A549 (cell line): ENCODE measurements at regions not wholly inside any gene's neighbourhood (a gene's known extent, or its start where the extent isn't known, plus 50 kb on each side); places are given as distances from the start of the nearest gene placed in this dataset.

Experiments
- BCL3 ChIP-seq: fragments of >200 bp; sonication (Bioruptor Twin); formaldehyde crosslinking; IDR thresholded peaks from 3 replicates; pipeline ENCODE4 v1.6.1; 2016
- CTCF ChIP-seq: fragments of >200 bp; sonication (Bioruptor Twin); formaldehyde crosslinking; IDR thresholded peaks from 3 replicates; pipeline ENCODE4 v1.5.1; 2016
- JUN ChIP-seq, 2 experiments: fragments of >200 bp; sonication (Bioruptor Twin); formaldehyde crosslinking; IDR thresholded peaks; 2 replicates in 1 of 2; 3 replicates in 1 of 2; pipeline ENCODE4 v1.6.1; 2016 to 2017
- KDM5A ChIP-seq: fragments of 200-600 bp; sonication (generic); IDR thresholded peaks from 2 replicates; pipeline ENCODE4 v1.6.1; 2016; ENCODE audit warnings: antibody characterized with exemption, mild to moderate bottlenecking
- NR3C1 ChIP-seq: fragments of >200 bp; sonication (Bioruptor Twin); formaldehyde crosslinking; IDR thresholded peaks from 3 replicates; pipeline ENCODE4 v1.6.1; 2017
- POLR2A ChIP-seq: IDR thresholded peaks from 2 replicates; pipeline ENCODE4 v1.6.1; 2012; ENCODE audit warnings: mild to moderate bottlenecking, low read length
- RARB ChIP-seq: fragments of 250-450 bp; sonication (Bioruptor Pico); IDR thresholded peaks from 2 replicates; pipeline ENCODE4 v1.8.0; 2021; ENCODE audit warnings: mild to moderate bottlenecking, moderate library complexity
- RFX5 ChIP-seq: fragments of 450-650 bp; IDR thresholded peaks from 2 replicates; pipeline ENCODE4 v1.7.1; 2014; ENCODE audit warnings: antibody characterized with exemption, mild to moderate bottlenecking, moderate library complexity
- RNF2 ChIP-seq: fragments of 200-600 bp; sonication (generic); IDR thresholded peaks from 2 replicates; pipeline ENCODE4 v1.6.1; 2016; ENCODE audit warnings: low read depth, mild to moderate bottlenecking, antibody characterized with exemption, moderate library complexity, borderline replicate concordance
- ZNF302 ChIP-seq: fragments of 250-450 bp; sonication (Bioruptor Pico); IDR thresholded peaks from 2 replicates; pipeline ENCODE4 v1.9.0; 2021; ENCODE audit warnings: inconsistent platforms, mild to moderate bottlenecking, moderate library complexity
- TF ChIP-seq, protein P1 (sequence below): fragments of 150-350 bp; IDR thresholded peaks from 2 replicates; pipeline ENCODE4 v1.6.1; 2014; ENCODE audit warnings: low read depth, mild to moderate bottlenecking, low read length
- TF ChIP-seq, protein P2 (sequence below): fragments of 200-600 bp; sonication (generic); IDR thresholded peaks from 2 replicates; pipeline ENCODE4 v1.6.1; 2016; ENCODE audit warnings: antibody characterized with exemption, mild to moderate bottlenecking, moderate library complexity

- TF ChIP-seq ZNF302 (CRISPR knock-in tag) = no peak
- TF ChIP-seq POLR2A = no peak
- no peak for TF ChIP-seq CTCF
- TF ChIP-seq, protein P1, sequence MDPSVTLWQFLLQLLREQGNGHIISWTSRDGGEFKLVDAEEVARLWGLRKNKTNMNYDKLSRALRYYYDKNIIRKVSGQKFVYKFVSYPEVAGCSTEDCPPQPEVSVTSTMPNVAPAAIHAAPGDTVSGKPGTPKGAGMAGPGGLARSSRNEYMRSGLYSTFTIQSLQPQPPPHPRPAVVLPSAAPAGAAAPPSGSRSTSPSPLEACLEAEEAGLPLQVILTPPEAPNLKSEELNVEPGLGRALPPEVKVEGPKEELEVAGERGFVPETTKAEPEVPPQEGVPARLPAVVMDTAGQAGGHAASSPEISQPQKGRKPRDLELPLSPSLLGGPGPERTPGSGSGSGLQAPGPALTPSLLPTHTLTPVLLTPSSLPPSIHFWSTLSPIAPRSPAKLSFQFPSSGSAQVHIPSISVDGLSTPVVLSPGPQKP = no peak
- no peak for TF ChIP-seq KDM5A
- no peak for TF ChIP-seq RNF2
- no peak for TF ChIP-seq BCL3
- TF ChIP-seq RFX5 = no peak
- TF ChIP-seq, protein P2, sequence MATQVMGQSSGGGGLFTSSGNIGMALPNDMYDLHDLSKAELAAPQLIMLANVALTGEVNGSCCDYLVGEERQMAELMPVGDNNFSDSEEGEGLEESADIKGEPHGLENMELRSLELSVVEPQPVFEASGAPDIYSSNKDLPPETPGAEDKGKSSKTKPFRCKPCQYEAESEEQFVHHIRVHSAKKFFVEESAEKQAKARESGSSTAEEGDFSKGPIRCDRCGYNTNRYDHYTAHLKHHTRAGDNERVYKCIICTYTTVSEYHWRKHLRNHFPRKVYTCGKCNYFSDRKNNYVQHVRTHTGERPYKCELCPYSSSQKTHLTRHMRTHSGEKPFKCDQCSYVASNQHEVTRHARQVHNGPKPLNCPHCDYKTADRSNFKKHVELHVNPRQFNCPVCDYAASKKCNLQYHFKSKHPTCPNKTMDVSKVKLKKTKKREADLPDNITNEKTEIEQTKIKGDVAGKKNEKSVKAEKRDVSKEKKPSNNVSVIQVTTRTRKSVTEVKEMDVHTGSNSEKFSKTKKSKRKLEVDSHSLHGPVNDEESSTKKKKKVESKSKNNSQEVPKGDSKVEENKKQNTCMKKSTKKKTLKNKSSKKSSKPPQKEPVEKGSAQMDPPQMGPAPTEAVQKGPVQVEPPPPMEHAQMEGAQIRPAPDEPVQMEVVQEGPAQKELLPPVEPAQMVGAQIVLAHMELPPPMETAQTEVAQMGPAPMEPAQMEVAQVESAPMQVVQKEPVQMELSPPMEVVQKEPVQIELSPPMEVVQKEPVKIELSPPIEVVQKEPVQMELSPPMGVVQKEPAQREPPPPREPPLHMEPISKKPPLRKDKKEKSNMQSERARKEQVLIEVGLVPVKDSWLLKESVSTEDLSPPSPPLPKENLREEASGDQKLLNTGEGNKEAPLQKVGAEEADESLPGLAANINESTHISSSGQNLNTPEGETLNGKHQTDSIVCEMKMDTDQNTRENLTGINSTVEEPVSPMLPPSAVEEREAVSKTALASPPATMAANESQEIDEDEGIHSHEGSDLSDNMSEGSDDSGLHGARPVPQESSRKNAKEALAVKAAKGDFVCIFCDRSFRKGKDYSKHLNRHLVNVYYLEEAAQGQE = no peak
- no peak for TF ChIP-seq NR3C1
- no peak for TF ChIP-seq JUN (IDR thresholded peaks at IDR 0.05)
- TF ChIP-seq RARB (CRISPR knock-in tag) = no peak
Observed at GRCh38 chr4:92249541-92249940, 54.2 kb upstream of the GRID2 start.
